ENCODE measurements at regions not wholly inside any gene's neighbourhood (a gene's known extent, or its start where the extent isn't known, plus 50 kb on each side); places are given as distances from the start of the nearest gene placed in this dataset.

DNA sequence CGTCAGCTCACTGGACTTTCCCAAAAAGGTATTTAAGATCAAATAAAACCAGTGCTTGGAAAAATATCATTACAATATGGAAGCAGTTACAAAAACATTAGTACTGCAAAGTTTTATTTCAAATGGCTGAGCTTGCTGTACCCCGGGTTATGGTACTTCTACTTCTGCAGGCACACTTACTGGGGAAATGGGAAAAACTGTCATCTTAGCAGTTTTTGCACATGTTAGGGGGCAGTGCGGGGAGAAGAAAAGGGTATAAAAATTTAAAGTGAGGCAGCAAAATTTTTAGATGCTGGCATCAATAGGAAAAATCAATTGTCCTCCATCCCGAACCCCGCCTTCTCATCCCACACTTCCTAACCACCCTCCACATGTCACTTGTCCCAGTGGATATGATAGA is 133.4 kb downstream of the ATG4C start:
- in situ Hi-C loops (cut with HindIII; ENCODE audit: low pct_ligation_motif_present, low sequenced_read_pairs) = no loop called here
- H3K27me3 ChIP-seq (replicated peaks) = no peaks in the 10 kb centered on the region
- TF ChIP-seq, protein P1, sequence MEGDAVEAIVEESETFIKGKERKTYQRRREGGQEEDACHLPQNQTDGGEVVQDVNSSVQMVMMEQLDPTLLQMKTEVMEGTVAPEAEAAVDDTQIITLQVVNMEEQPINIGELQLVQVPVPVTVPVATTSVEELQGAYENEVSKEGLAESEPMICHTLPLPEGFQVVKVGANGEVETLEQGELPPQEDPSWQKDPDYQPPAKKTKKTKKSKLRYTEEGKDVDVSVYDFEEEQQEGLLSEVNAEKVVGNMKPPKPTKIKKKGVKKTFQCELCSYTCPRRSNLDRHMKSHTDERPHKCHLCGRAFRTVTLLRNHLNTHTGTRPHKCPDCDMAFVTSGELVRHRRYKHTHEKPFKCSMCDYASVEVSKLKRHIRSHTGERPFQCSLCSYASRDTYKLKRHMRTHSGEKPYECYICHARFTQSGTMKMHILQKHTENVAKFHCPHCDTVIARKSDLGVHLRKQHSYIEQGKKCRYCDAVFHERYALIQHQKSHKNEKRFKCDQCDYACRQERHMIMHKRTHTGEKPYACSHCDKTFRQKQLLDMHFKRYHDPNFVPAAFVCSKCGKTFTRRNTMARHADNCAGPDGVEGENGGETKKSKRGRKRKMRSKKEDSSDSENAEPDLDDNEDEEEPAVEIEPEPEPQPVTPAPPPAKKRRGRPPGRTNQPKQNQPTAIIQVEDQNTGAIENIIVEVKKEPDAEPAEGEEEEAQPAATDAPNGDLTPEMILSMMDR (IDR thresholded peaks at IDR 0.05; ENCODE audit: low read depth, low read length, missing control alignments) = no peak
- H3K4me3 ChIP-seq (ENCODE audit: low read depth, low read length) = no peak overlapping the region
- H3K27ac ChIP-seq = no peak overlapping the region
- no peaks in the 10 kb centered on the region for H3K36me3 ChIP-seq (replicated peaks)
- no peak for DNase-seq

DNA sequence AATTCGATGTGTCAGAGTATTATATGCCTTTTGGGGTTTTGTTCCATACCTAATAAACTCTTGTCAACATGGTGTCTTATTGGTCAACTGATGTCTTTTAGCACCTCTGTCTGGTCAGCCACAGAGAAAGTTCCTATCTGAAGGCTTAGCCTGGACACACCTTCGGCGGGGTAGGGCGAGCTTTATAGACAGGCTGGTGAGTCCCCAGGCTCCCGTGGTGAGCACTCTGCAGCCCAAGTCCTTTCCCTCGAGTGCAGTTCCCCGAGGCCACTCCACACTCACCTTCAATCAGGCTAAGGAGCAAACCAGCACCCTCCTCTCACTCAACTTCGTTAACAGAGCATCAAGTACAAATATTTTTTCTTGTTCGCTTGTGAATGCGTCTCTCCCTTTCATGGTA is 133.9 kb downstream of the ATG4C start:
- no peaks in the 10 kb centered on the region for H3K36me3 ChIP-seq (replicated peaks)
- in situ Hi-C loops (cut with HindIII; ENCODE audit: low pct_ligation_motif_present, low sequenced_read_pairs) = no loop called here
- H3K27me3 ChIP-seq (replicated peaks) = no peaks in the 10 kb centered on the region
- no peak overlapping the region for H3K27ac ChIP-seq
- no peak for DNase-seq
- no peak overlapping the region for H3K4me3 ChIP-seq (ENCODE audit: low read depth, low read length)
- TF ChIP-seq, protein P1 (IDR thresholded peaks at IDR 0.05; ENCODE audit: low read depth, low read length, missing control alignments) = no peak

DNA sequence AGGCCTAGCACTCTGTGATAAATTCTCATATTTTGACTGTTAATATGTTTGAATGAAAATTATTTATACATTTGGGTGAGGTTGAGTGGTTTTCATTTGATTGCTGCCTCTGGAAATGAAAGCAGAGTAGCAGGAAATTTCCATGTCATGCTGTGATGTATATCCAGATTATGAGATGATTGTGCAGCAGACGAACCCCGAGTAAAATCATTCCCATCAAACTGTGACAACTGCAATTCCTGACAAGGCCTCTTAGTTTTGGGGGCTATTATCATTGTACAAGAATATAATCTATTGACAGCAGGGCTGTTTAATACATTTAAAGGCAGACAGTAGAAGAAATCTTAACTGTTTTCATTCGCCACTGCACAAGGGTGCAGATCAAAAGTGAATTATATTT is 134.8 kb downstream of the ATG4C start:
- no peak overlapping the region for H3K27ac ChIP-seq
- no peak for DNase-seq
- no peaks in the 10 kb centered on the region for H3K27me3 ChIP-seq (replicated peaks)
- TF ChIP-seq, protein P1 (IDR thresholded peaks at IDR 0.05; ENCODE audit: low read depth, low read length, missing control alignments) = no peak
- H3K4me3 ChIP-seq (ENCODE audit: low read depth, low read length) = no peak overlapping the region
- no peaks in the 10 kb centered on the region for H3K36me3 ChIP-seq (replicated peaks)
- in situ Hi-C loops (cut with HindIII; ENCODE audit: low pct_ligation_motif_present, low sequenced_read_pairs) = no loop called here

DNA sequence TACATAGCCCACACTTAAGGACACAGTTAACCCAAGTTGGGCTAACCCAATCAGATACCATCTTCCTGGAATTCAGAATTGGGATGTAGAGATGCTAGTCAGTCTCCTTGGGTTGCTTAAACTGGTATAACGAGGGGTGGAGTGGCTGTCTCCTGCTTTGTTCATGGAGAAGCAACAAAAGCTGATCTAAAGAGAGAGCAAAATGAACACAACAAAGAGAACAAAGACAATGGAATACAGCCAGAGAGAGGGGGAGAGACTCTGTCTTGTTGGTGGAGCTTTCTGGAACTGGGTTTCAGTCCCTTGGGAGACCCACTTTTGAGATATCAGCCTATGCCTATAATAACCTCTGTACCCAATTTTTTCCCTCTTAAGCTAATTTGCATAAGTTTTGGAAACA is 138.1 kb downstream of the ATG4C start:
- no peak overlapping the region for H3K4me3 ChIP-seq (ENCODE audit: low read depth, low read length)
- no peaks in the 10 kb centered on the region for H3K36me3 ChIP-seq (replicated peaks)
- in situ Hi-C loops (cut with HindIII; ENCODE audit: low pct_ligation_motif_present, low sequenced_read_pairs) = no loop called here

DNA sequence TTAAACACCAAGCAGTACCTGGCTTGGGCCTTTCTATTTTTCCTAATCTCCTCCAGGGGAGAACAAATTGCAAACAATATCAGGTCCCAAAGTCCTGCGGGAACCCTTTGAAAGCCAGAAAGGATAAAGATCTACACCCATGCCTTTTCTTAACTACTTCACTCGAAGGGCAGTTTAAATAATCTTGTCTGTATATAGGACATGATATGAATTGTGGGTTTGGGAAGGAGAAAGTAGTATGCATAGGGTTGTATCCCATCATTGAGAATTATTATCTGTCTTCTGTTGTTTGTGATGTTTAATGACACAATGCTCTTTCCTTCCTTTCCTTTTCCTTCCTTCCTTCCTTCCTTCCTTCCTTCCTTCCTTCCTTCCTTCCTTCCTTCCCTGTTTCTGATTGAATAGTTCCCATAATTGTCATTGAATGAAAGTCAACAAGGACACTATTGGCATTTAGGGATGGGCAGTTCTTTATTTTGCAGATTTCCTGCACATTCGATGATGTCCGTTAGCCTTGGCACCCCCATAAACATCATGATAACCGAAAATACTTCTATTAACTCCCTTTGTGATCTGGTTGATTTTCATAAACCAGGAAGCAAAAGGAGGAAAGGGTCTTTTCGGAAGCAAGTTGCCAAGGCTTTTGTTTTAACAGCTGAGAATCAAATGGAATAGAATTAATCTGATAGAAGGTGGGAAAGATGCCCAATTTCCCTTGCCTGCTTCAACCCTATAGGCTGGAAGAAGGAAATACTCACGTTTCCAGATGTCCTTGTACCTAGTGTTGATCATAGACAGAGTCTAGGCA is 141.3 kb downstream of the ATG4C start:
- in situ Hi-C loops (cut with HindIII; ENCODE audit: low pct_ligation_motif_present, low sequenced_read_pairs) = no loop called here
- no peaks in the 10 kb centered on the region for H3K27me3 ChIP-seq (replicated peaks)
- no peak overlapping the region for H3K4me3 ChIP-seq (ENCODE audit: low read depth, low read length)
- no peak for DNase-seq
- TF ChIP-seq, protein P1 (IDR thresholded peaks at IDR 0.05; ENCODE audit: low read depth, low read length, missing control alignments) = no peak
- no peak overlapping the region for H3K27ac ChIP-seq
- H3K36me3 ChIP-seq (replicated peaks) = no peaks in the 10 kb centered on the region

More for the DNA sequence above, 138.1 kb downstream of the ATG4C start:
- no peak for DNase-seq
- TF ChIP-seq, protein P1 (IDR thresholded peaks at IDR 0.05; ENCODE audit: low read depth, low read length, missing control alignments) = no peak
- no peak overlapping the region for H3K27ac ChIP-seq
- H3K27me3 ChIP-seq (replicated peaks) = no peaks in the 10 kb centered on the region
